MCF 10A (cell line): ENCODE measurements at regions not wholly inside any gene's neighbourhood (a gene's known extent, or its start where the extent isn't known, plus 50 kb on each side); places are given as distances from the start of the nearest gene placed in this dataset.
A peak's percentile ranks its signal among the peaks of the same experiment; 100 is the strongest.

Source experiments
- BruUV-seq: library from RNA; stranded (reverse); fragments of 400-500 nt; replicated peaks from 2 replicates; lab custom pipeline; 2021; lab: Mats Ljungman, UMichigan
- CTCF ChIA-PET: fragments of 300-600 bp; sonication (Branson Sonifier 250); formaldehyde crosslinking; extraction: SDS; loops from one replicate; lab custom pipeline; 2021; ENCODE audit warnings: antibody characterized with exemption, inconsistent platforms; lab: Yijun Ruan, JAX
- POLR2A ChIA-PET: fragments of 300-600, 350-650 bp; sonication (Branson Sonifier 250); formaldehyde crosslinking; extraction: SDS; loops from one replicate; lab custom pipeline; 2020; ENCODE audit warnings: antibody characterized with exemption, inconsistent platforms; lab: Yijun Ruan, JAX
- DNase-seq: peaks from one replicate; pipeline ENCODE4 v3.0.0-alpha.2; 2018; ENCODE audit not compliant: unreplicated experiment
- H3K27ac Mint-ChIP-seq: one replicate; pipeline ENCODE4 v1.8.0; 2022; ENCODE audit warnings: mild to moderate bottlenecking, low read depth, mixed read lengths; ENCODE audit not compliant: unreplicated experiment
- H3K27me3 Mint-ChIP-seq: one replicate; pipeline ENCODE4 v1.8.0; 2022; ENCODE audit warnings: mixed read lengths; ENCODE audit not compliant: insufficient read depth, unreplicated experiment
- H3K36me3 Mint-ChIP-seq: one replicate; pipeline ENCODE4 v1.8.0; 2022; ENCODE audit warnings: mild to moderate bottlenecking, moderate library complexity, mixed read lengths; ENCODE audit not compliant: insufficient read depth, unreplicated experiment
- H3K4me1 Mint-ChIP-seq: one replicate; pipeline ENCODE4 v1.8.0; 2022; ENCODE audit warnings: mixed read lengths; ENCODE audit not compliant: insufficient read depth, unreplicated experiment
- H3K4me3 Mint-ChIP-seq: one replicate; pipeline ENCODE4 v1.8.0; 2022; ENCODE audit warnings: mild to moderate bottlenecking, moderate library complexity, mixed read lengths; ENCODE audit not compliant: unreplicated experiment
- H3K9me3 Mint-ChIP-seq: one replicate; pipeline ENCODE4 v1.8.0; 2022; ENCODE audit warnings: mixed read lengths; ENCODE audit not compliant: unreplicated experiment
- CTCF ChIP-seq: fragments of 200-600 bp; IDR thresholded peaks from one replicate; pipeline ENCODE4 v1.8.0; 2022; ENCODE audit warnings: antibody characterized with exemption, mild to moderate bottlenecking; ENCODE audit not compliant: unreplicated experiment
- intact Hi-C: fragments of 100-400 bp; cut with micrococcal nuclease; formaldehyde crosslinking; loops from 2 replicates; pipeline ENCODE4 v1.14.1; 2022

- Mint-ChIP-seq H3K27me3 (peaks cover 59% of the 10 kb centered on the region), H3K27ac (no peak overlapping the region), H3K4me3 (no peak overlapping the region), H3K9me3 (no peaks in the 10 kb centered on the region), H3K4me1 (no peaks in the 10 kb centered on the region), H3K36me3 (no peaks in the 10 kb centered on the region)
- CTCF ChIA-PET, result no interaction called here
- BruUV-seq, result no TSS peak
- no peak for DNase-seq
- POLR2A ChIA-PET, result no interaction called here
- TF ChIP-seq CTCF, result no peak
- intact Hi-C loops, result no loop called here
Measured at GRCh38 chr1:25161981-25162380, 70.3 kb downstream of the SYF2 start.

- ChIA-PET CTCF (no interaction called here), POLR2A (no interaction called here)
- Mint-ChIP-seq H3K27ac (no peak overlapping the region), H3K9me3 (no peaks in the 10 kb centered on the region), H3K4me3 (no peak overlapping the region), H3K27me3 (peaks cover 94% of the 10 kb centered on the region), H3K4me1 (no peaks in the 10 kb centered on the region), H3K36me3 (no peaks in the 10 kb centered on the region)
- BruUV-seq, result no TSS peak
- no peak for DNase-seq
- intact Hi-C loops, result no loop called here
- no peak for TF ChIP-seq CTCF
Measured at GRCh38 chr1:25157846-25158245, 74.5 kb downstream of the SYF2 start.

GRCh38 chr1:25150985-25151495 is 81.3 kb downstream of the SYF2 start:
- ChIA-PET CTCF (interaction anchor here (0.6 kb wide), 1 partner anchor 253 kb away, joined by 3 read pairs; no protein-coding TSS in a partner anchor), POLR2A (no interaction called here)
- H3K36me3 Mint-ChIP-seq, result no peaks in the 10 kb centered on the region
- DNase-seq, result no peak
- H3K4me1 Mint-ChIP-seq, result no peaks in the 10 kb centered on the region
- TF ChIP-seq CTCF, result no peak
- BruUV-seq, result no TSS peak
- H3K27me3 Mint-ChIP-seq, result peaks cover 92% of the 10 kb centered on the region
- no peak overlapping the region for H3K27ac Mint-ChIP-seq
- H3K4me3 Mint-ChIP-seq, result no peak overlapping the region
- peaks cover 8% of the 10 kb centered on the region for H3K9me3 Mint-ChIP-seq
- intact Hi-C loops, result no loop called here

- CTCF ChIA-PET, result interaction anchor here (1.0 kb wide), 1 partner anchor 56 kb away, joined by 4 read pairs; no protein-coding TSS in a partner anchor
- H3K4me3 Mint-ChIP-seq, result no peak overlapping the region
Measured at GRCh38 chr1:25148673-25149300, 83.5 kb downstream of the SYF2 start.

More at GRCh38 chr1:25148673-25149300, 83.5 kb downstream of the SYF2 start:
- intact Hi-C loops, result no loop called here
- Mint-ChIP-seq H3K4me1 (no peaks in the 10 kb centered on the region), H3K27me3 (peaks cover 70% of the 10 kb centered on the region), H3K36me3 (no peaks in the 10 kb centered on the region), H3K27ac (no peak overlapping the region), H3K9me3 (peaks cover 8% of the 10 kb centered on the region)
- POLR2A ChIA-PET, result no interaction called here
- peak; percentile 28 for TF ChIP-seq CTCF
- no TSS peak for BruUV-seq
- peak; percentile 44 for DNase-seq
